ENCODE measurements at regions not wholly inside any gene's neighbourhood (a gene's known extent, or its start where the extent isn't known, plus 50 kb on each side); places are given as distances from the start of the nearest gene placed in this dataset.

DNA sequence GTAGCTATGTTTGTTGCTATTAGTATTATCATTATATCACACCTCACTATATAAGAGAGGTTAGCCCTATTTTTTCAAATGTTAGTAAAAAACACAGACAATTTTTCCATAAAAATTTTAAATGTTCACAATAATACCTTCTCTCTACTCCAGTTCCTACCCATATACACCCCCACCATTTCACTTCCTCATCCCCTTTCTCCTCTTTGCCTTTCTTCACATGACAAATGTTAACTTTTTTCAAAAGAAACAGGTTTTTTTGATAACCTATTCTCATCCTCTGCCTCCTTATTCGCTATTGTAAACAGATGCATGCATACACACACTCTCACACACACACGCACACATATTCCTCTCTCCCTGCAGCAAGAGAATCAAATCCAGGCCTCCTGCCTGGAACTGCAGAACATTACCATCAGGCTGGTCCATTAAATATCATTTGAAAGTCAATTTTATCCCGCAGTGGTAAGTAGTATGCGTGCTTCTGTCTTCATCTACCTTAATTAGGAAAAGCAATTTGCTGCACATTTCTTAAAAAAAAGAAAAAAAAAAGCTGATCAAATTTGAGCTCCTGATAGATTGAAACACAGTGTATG lies 55.5 kb downstream of the MID1IP1 start:
- Histone ChIP-seq H3K4me3 (ENCODE audit: low read depth, low read length) (no peak overlapping the region), H3K4me1 (ENCODE audit: control insufficient read depth, insufficient read depth, low read length, unreplicated experiment) (no peaks in the 10 kb centered on the region), H3K27ac (ENCODE audit: low read depth, low read length) (no peak overlapping the region), H3K79me2 (ENCODE audit: control insufficient read depth, insufficient read depth, low read length, unreplicated experiment) (no peaks in the 10 kb centered on the region), H3K36me3 (ENCODE audit: insufficient read depth, low read length) (no peaks in the 10 kb centered on the region), H2AFZ (ENCODE audit: low read length, unreplicated experiment) (no peak overlapping the region), H3K27me3 (ENCODE audit: insufficient read depth, low read length) (no peaks in the 10 kb centered on the region)

DNA sequence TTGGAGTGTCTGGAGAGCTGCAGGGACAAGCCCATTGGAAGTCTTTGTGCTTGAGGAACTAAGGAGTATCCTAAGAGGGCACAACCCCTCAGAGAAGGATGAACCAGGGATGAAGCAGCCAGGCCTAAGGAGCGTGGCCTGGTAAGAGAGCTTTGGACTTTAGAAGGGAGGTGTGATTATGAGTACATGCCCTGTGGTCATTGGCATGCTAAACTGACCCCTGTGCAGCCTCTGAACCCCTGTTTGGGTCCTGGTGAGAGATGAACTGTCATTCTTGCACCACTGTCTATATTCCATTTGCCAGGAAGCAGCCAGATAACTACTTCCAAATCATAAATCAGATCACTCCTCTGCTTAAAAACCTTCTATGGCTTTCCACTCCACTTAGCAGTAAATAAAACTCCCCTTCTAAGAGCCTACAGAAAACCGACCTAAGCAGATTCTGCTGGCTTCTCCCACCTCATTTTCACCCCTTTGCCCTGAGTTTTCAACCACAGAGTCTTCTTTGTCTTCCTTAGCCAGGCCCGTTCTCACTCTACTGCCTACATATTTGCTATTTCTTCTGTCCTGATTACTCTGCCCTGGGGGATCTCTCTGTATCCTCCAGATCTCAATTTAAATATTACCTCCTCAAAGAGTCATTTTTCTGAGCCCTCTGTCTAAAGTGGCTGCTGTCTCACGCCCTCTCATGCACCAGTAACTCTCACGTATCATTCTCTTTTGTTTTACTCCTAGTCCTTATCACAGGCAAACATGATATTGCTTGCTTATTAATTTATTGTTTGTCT lies 56.7 kb downstream of the MID1IP1 start:
- Histone ChIP-seq H3K36me3 (ENCODE audit: insufficient read depth, low read length) (no peaks in the 10 kb centered on the region), H3K4me3 (ENCODE audit: low read depth, low read length) (no peak overlapping the region), H3K27me3 (ENCODE audit: insufficient read depth, low read length) (no peaks in the 10 kb centered on the region), H2AFZ (ENCODE audit: low read length, unreplicated experiment) (no peak overlapping the region), H3K79me2 (ENCODE audit: control insufficient read depth, insufficient read depth, low read length, unreplicated experiment) (no peaks in the 10 kb centered on the region), H3K27ac (ENCODE audit: low read depth, low read length) (no peak overlapping the region), H3K4me1 (ENCODE audit: control insufficient read depth, insufficient read depth, low read length, unreplicated experiment) (no peaks in the 10 kb centered on the region)

DNA sequence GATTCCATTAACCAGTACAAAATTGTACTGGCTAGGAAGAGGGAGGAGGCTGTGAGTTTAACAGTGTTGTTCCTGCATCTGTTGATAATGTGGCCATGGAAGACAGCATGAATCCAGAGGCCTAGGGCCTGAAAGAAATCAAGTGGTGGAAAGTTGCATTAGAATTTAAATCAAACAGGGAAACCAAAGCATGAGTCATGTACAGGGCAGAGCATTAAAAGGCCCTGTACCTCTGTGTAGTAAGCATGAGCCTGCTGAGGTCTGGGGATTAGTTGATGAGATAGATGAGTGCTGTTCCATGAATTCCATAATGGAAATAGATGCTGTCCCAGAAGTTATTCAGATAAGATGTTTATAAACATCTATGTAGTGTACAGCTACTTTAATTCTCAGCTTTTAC lies 58.3 kb downstream of the MID1IP1 start:
- Histone ChIP-seq H2AFZ (ENCODE audit: low read length, unreplicated experiment) (no peak overlapping the region), H3K27me3 (ENCODE audit: insufficient read depth, low read length) (no peaks in the 10 kb centered on the region), H3K27ac (ENCODE audit: low read depth, low read length) (no peak overlapping the region), H3K4me3 (ENCODE audit: low read depth, low read length) (no peak overlapping the region), H3K36me3 (ENCODE audit: insufficient read depth, low read length) (no peaks in the 10 kb centered on the region), H3K79me2 (ENCODE audit: control insufficient read depth, insufficient read depth, low read length, unreplicated experiment) (no peaks in the 10 kb centered on the region), H3K4me1 (ENCODE audit: control insufficient read depth, insufficient read depth, low read length, unreplicated experiment) (no peaks in the 10 kb centered on the region)

DNA sequence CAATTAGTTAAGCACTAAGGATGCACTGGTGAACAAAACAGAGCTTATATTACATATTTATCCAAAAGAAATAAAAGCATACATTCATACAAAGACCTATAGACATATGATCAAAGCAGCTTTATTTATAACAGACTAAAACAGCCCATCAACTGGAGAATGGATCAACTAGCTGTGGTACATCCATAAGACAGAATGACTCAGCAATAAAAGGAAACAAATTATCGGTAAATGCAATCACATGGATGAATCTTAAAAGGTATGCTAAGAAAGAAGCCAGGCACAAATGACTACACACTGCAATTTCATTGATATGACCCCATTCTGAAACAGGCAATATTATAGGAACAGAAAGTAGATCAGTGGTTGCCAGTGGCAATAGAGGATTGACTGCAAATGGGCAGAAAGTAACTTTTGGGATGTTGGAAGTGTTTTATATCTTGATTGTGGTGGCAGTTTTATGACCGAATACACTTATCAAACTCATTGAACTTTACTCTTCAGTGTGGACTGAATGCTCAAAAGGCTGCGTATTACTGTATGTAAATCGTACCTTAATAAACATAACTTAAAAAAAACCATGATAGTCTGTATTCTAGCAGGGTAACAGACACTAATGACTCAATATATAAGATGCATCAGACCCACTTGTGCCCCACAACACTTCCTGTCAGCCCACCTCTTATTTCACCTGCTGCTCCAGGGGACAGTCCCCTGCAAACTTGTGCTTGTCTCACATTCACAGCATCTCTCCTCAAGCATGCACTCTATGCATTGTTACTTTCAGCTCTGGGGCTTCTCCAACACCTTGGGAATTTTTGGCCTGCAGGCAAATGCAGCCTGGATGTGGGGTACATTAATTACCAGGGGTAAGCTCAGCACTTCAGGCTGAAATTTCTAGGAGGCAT lies 59.1 kb downstream of the MID1IP1 start:
- no peaks in the 10 kb centered on the region for H3K36me3 ChIP-seq (ENCODE audit: insufficient read depth, low read length)
- H3K4me1 ChIP-seq (ENCODE audit: control insufficient read depth, insufficient read depth, low read length, unreplicated experiment) = no peaks in the 10 kb centered on the region
- H3K27ac ChIP-seq (ENCODE audit: low read depth, low read length) = no peak overlapping the region
- H3K27me3 ChIP-seq (ENCODE audit: insufficient read depth, low read length) = no peaks in the 10 kb centered on the region
- H3K4me3 ChIP-seq (ENCODE audit: low read depth, low read length) = no peak overlapping the region
- no peaks in the 10 kb centered on the region for H3K79me2 ChIP-seq (ENCODE audit: control insufficient read depth, insufficient read depth, low read length, unreplicated experiment)
- no peak overlapping the region for H2AFZ ChIP-seq (ENCODE audit: low read length, unreplicated experiment)

DNA sequence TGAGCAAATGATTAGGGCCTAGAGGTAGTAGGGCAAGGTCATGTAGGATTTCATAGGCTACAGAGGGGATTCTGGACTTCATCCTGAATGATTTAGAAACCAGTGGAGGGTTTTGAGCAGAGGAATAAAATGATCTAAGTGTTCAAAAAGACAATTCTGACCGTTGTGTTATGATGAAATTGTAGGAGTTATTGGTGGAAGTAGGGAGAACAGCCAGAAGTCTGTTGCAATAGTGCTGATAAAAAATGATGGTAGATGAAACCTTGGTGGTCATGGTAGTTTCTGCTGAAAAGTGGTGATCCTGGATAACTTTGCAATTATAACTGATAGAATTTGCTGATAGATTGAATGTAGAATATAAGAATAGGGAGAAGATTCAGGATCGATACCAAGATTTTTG lies 60.2 kb downstream of the MID1IP1 start:
- Histone ChIP-seq H3K4me1 (ENCODE audit: control insufficient read depth, insufficient read depth, low read length, unreplicated experiment) (no peaks in the 10 kb centered on the region), H2AFZ (ENCODE audit: low read length, unreplicated experiment) (no peak overlapping the region), H3K79me2 (ENCODE audit: control insufficient read depth, insufficient read depth, low read length, unreplicated experiment) (no peaks in the 10 kb centered on the region), H3K36me3 (ENCODE audit: insufficient read depth, low read length) (no peaks in the 10 kb centered on the region), H3K4me3 (ENCODE audit: low read depth, low read length) (no peak overlapping the region), H3K27me3 (ENCODE audit: insufficient read depth, low read length) (no peaks in the 10 kb centered on the region), H3K27ac (ENCODE audit: low read depth, low read length) (no peak overlapping the region)

DNA sequence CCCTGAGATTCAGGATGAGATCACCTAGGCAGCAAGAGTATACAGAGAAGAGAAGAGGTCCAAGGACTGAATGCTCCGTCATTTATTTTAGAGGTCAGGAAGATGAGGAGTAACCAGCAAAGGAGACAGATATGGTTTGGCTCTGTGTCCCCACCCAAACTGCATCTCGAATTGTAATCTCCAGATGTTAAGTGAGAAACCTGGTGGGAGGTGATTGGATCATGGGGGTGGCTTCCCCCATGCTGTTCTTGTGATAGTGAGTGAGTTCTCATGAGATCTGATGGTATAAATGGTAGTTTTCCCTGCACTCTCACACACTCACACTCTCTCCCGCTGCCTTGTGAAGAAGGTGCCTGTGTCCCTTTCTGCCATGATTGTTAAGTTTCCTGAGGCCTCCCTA lies 60.8 kb downstream of the MID1IP1 start:
- Histone ChIP-seq H3K4me3 (ENCODE audit: low read depth, low read length) (no peak overlapping the region), H3K4me1 (ENCODE audit: control insufficient read depth, insufficient read depth, low read length, unreplicated experiment) (no peaks in the 10 kb centered on the region), H3K36me3 (ENCODE audit: insufficient read depth, low read length) (no peaks in the 10 kb centered on the region), H3K27me3 (ENCODE audit: insufficient read depth, low read length) (no peaks in the 10 kb centered on the region), H3K27ac (ENCODE audit: low read depth, low read length) (no peak overlapping the region), H3K79me2 (ENCODE audit: control insufficient read depth, insufficient read depth, low read length, unreplicated experiment) (no peaks in the 10 kb centered on the region), H2AFZ (ENCODE audit: low read length, unreplicated experiment) (no peak overlapping the region)

DNA sequence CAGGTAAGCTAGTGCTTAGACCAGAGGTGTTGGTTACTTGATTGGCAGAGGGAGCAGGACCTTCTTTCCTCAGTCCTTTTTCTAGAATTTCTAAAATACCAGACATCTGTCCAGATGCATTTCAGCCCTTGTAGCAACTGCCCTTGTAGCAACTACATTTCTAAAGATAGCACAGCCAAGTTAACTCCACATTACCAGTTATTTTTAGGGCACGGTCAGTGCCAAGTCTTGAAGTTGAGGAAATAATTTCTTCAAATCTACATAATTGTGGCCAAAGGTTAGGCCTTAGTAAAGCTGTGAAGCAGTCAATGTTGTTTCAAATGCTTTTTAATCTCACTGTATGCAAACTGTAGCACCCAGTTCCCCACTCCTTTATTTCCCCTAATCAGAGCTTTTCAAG lies 62.9 kb downstream of the MID1IP1 start:
- no peaks in the 10 kb centered on the region for H3K79me2 ChIP-seq (ENCODE audit: control insufficient read depth, insufficient read depth, low read length, unreplicated experiment)
- H3K4me1 ChIP-seq (ENCODE audit: control insufficient read depth, insufficient read depth, low read length, unreplicated experiment) = peaks cover 7% of the 10 kb centered on the region
- H3K27me3 ChIP-seq (ENCODE audit: insufficient read depth, low read length) = no peaks in the 10 kb centered on the region
- H2AFZ ChIP-seq (ENCODE audit: low read length, unreplicated experiment) = no peak overlapping the region
- no peak overlapping the region for H3K4me3 ChIP-seq (ENCODE audit: low read depth, low read length)
- H3K27ac ChIP-seq (ENCODE audit: low read depth, low read length) = no peak overlapping the region
- H3K36me3 ChIP-seq (ENCODE audit: insufficient read depth, low read length) = no peaks in the 10 kb centered on the region

DNA sequence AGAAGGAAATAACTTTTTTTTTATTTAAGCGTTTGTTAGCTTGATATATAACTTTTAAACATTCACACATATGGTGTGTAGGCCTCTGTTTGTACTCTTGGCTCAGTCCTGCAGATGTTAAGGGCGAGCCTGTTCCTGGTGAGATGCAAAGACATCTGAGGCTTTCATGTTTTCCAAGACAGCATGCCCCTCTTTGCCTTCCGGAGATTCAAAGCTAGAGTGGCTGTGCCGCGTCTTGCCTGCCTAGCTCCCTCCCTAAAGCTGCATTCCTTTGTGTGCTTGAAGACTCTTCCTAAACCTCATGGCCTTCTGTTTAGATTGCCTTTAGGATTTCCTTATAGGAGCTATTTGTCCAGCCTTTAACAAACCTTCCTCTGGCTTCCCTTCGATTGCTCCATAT lies 67.1 kb downstream of the MID1IP1 start:
- Histone ChIP-seq H3K4me1 (ENCODE audit: control insufficient read depth, insufficient read depth, low read length, unreplicated experiment) (peaks cover 18% of the 10 kb centered on the region), H3K27me3 (ENCODE audit: insufficient read depth, low read length) (no peaks in the 10 kb centered on the region), H3K79me2 (ENCODE audit: control insufficient read depth, insufficient read depth, low read length, unreplicated experiment) (no peaks in the 10 kb centered on the region), H3K36me3 (ENCODE audit: insufficient read depth, low read length) (no peaks in the 10 kb centered on the region), H3K27ac (ENCODE audit: low read depth, low read length) (peak overlapping the region; percentile 94), H3K4me3 (ENCODE audit: low read depth, low read length) (no peak overlapping the region), H2AFZ (ENCODE audit: low read length, unreplicated experiment) (no peak overlapping the region)

DNA sequence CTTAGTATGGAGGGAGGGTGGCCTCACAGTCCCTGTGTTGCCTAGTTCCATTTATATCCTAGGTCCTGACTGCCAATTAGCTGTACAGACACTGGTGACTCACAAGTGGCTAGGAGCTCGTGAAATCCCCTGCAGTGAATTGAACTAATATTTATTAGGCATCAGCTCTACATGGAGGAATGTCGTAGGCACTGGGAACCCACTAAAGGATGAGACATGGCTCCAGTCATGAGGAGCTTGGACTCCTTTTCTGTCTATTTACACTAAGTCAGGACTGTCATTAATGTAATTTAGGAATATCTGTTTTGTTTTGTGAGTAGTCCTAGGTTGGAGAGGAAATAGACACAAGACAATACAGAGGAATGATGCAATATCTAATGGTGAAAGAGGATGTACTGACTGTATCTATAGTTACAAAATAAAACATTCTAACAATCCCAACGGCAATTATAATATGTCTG lies 67.7 kb downstream of the MID1IP1 start:
- H3K27me3 ChIP-seq (ENCODE audit: insufficient read depth, low read length) = no peaks in the 10 kb centered on the region
- no peaks in the 10 kb centered on the region for H3K36me3 ChIP-seq (ENCODE audit: insufficient read depth, low read length)
- no peaks in the 10 kb centered on the region for H3K79me2 ChIP-seq (ENCODE audit: control insufficient read depth, insufficient read depth, low read length, unreplicated experiment)
- H3K4me3 ChIP-seq (ENCODE audit: low read depth, low read length) = no peak overlapping the region
- H3K4me1 ChIP-seq (ENCODE audit: control insufficient read depth, insufficient read depth, low read length, unreplicated experiment) = peaks cover 18% of the 10 kb centered on the region
- H2AFZ ChIP-seq (ENCODE audit: low read length, unreplicated experiment) = no peak overlapping the region
- peak overlapping the region; percentile 94 for H3K27ac ChIP-seq (ENCODE audit: low read depth, low read length)

DNA sequence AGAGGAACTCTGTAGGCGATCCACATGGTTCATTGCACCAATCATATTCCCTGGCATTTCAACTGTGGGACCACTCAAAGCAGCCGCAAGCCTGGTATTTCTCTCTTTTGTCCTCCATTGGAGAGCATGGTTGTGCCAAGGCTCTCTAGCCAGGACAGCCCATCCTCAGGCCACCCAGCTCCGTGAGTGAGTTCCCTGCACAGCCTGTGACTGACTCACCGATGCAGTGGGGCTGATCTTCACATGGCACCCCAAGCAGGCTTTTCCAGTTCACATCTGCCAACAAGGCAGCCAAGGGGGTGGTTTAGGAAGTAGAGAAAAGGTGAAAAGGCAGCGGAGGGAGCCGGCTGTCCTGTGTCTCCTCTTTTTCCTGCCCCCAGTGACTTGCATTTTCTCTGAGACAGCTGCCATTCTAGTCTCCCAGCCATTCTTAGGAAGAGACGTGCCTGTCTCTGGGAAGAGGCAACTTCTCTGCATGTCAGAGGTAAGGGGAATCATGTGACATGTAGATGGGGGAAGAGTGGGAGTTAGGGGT lies 69.2 kb downstream of the MID1IP1 start:
- Histone ChIP-seq H3K4me1 (ENCODE audit: control insufficient read depth, insufficient read depth, low read length, unreplicated experiment) (peaks cover 18% of the 10 kb centered on the region), H3K4me3 (ENCODE audit: low read depth, low read length) (no peak overlapping the region), H3K79me2 (ENCODE audit: control insufficient read depth, insufficient read depth, low read length, unreplicated experiment) (no peaks in the 10 kb centered on the region), H2AFZ (ENCODE audit: low read length, unreplicated experiment) (no peak overlapping the region), H3K27ac (ENCODE audit: low read depth, low read length) (peak overlapping the region; percentile 94; the same call in 1 of the 2 replicates), H3K36me3 (ENCODE audit: insufficient read depth, low read length) (no peaks in the 10 kb centered on the region), H3K27me3 (ENCODE audit: insufficient read depth, low read length) (no peaks in the 10 kb centered on the region)
